ENCODE measurements at regions not wholly inside any gene's neighbourhood (a gene's known extent, or its start where the extent isn't known, plus 50 kb on each side); places are given as distances from the start of the nearest gene placed in this dataset.

DNA sequence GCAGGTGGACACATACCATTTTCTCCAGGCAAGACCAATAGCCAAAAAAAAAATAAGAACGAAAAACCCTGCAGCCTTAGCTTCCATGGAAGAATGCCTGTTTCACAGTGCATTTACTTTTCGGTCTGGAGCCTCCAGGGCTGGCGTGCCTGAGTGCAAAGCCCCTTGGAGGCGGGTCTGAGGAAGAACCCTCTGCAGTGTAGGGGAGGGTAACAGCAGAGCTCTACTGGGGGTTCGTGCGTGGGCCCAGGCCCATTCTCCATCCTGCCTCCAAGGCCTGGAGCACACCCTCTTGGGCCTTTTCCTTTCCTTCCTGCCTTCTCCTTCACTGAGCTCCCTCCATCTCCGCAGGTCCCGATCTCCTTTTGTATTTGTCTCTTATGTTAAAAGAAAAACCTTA lies 172.3 kb upstream of the GLI3 start:
- no peak overlapping the region for H3K27ac ChIP-seq (ENCODE audit: low read depth, low read length)
- H3K79me2 ChIP-seq (ENCODE audit: control insufficient read depth, insufficient read depth, low read length) = no peaks in the 10 kb centered on the region
- H2BK15ac ChIP-seq (replicated peaks; ENCODE audit: low read depth) = no peak overlapping the region
- no peak overlapping the region for H3K56ac ChIP-seq (ENCODE audit: low read length)
- WGBS (ENCODE audit: extremely low coverage, insufficient coverage, low lambda C conversion rate) = no CpG with 5 or more reads among the region's 8 CpGs
- no peak overlapping the region for H2BK5ac ChIP-seq (ENCODE audit: low read length)
- no peak overlapping the region for H4K8ac ChIP-seq (ENCODE audit: low read depth, low read length)
- H2AK5ac ChIP-seq (ENCODE audit: low read length) = no peak overlapping the region
- no peak for DNase-seq
- no peaks in the 10 kb centered on the region for H3K79me1 ChIP-seq (ENCODE audit: low read length)
- no peak overlapping the region for H3K23ac ChIP-seq (ENCODE audit: low read length)
- no peak overlapping the region for H3K9ac ChIP-seq (ENCODE audit: low read length)
- no peaks in the 10 kb centered on the region for H3K27me3 ChIP-seq (ENCODE audit: insufficient read depth, low read length, poor library complexity)
- H3K4me3 ChIP-seq (ENCODE audit: low read length) = no peak overlapping the region
- no peak overlapping the region for H3K4ac ChIP-seq (ENCODE audit: low read depth, low read length)
- no peak overlapping the region for H4K5ac ChIP-seq (ENCODE audit: low read length)
- H3K36me3 ChIP-seq (ENCODE audit: control insufficient read depth, insufficient read depth, low read length) = no peaks in the 10 kb centered on the region
- no peak overlapping the region for H3K18ac ChIP-seq (ENCODE audit: low read length)
- no peaks in the 10 kb centered on the region for H3K4me1 ChIP-seq (ENCODE audit: control insufficient read depth, low read depth, low read length)
- no peak overlapping the region for H2BK120ac ChIP-seq (ENCODE audit: low read depth, low read length)
- H3K4me2 ChIP-seq (ENCODE audit: low read length) = no peak overlapping the region

DNA sequence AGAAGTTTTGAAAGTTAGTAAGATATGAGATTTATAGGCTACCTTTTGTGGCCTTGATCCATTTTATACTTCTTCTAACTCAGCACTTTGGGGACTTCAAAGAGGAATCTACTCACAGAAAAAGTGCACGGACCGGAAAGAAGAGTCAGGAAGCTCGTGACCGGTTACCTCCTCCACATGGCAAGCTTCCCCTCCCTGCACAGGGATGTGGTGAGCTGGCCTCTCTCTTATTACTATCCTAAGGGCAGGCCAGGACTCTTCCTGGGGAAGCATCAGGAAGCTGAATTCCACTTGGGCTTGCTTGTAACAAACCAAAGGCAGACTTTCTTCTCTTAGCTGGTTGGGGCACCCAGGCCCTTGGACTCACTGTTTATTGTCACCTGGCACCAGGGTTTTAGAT lies 170.8 kb upstream of the GLI3 start:
- Histone ChIP-seq H3K4ac (ENCODE audit: low read depth, low read length) (no peak overlapping the region), H3K27ac (ENCODE audit: low read depth, low read length) (no peak overlapping the region), H3K4me2 (ENCODE audit: low read length) (no peak overlapping the region), H2BK15ac (replicated peaks; ENCODE audit: low read depth) (no peak overlapping the region), H4K5ac (ENCODE audit: low read length) (no peak overlapping the region), H2AK5ac (ENCODE audit: low read length) (no peak overlapping the region), H3K79me1 (ENCODE audit: low read length) (no peaks in the 10 kb centered on the region), H3K36me3 (ENCODE audit: control insufficient read depth, insufficient read depth, low read length) (no peaks in the 10 kb centered on the region), H3K18ac (ENCODE audit: low read length) (no peak overlapping the region), H3K56ac (ENCODE audit: low read length) (no peak overlapping the region), H3K9ac (ENCODE audit: low read length) (no peak overlapping the region), H3K4me3 (ENCODE audit: low read length) (no peak overlapping the region), H4K8ac (ENCODE audit: low read depth, low read length) (no peak overlapping the region), H3K27me3 (ENCODE audit: insufficient read depth, low read length, poor library complexity) (no peaks in the 10 kb centered on the region), H3K79me2 (ENCODE audit: control insufficient read depth, insufficient read depth, low read length) (no peaks in the 10 kb centered on the region), H3K23ac (ENCODE audit: low read length) (no peak overlapping the region), H3K4me1 (ENCODE audit: control insufficient read depth, low read depth, low read length) (no peaks in the 10 kb centered on the region), H2BK120ac (ENCODE audit: low read depth, low read length) (no peak overlapping the region), H2BK5ac (ENCODE audit: low read length) (no peak overlapping the region)
- no CpG with 5 or more reads among the region's 4 CpGs for WGBS (ENCODE audit: extremely low coverage, insufficient coverage, low lambda C conversion rate)
- peak; percentile 5 for DNase-seq

DNA sequence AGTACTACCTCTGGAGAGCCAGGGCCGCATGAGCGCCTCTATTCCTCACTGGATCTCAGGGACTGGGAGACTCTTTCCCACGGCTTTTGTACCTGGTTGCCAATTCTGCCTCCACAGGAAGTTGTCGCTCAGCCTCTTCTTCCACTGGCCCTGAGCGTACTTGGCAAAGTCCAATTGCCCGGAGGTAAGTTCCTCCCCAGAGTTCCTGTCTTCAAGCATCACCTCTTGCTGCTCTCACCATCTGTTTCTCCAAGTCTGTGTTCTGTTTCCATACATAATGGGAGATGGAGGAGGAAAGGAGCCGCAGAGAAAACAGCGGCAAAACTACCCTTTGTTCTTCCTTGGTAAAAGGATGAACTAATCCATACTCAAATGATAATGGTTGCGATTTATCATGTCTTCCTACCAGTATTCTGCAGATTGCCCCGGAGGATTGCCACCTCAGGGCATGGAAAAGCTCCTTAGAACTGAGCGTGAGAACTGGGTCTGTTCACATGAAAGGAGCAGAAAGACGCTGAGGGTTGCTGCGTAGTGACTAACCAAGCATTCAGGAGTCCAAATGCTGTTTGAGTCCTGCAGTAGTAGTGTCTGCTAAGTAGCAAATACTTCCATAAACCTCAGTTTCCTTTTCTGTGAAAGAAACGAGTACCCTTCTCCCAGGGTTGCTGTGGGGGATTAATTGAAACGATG lies 170.2 kb upstream of the GLI3 start:
- no peak overlapping the region for H4K8ac ChIP-seq (ENCODE audit: low read depth, low read length)
- H3K18ac ChIP-seq (ENCODE audit: low read length) = no peak overlapping the region
- H2BK5ac ChIP-seq (ENCODE audit: low read length) = no peak overlapping the region
- H2BK15ac ChIP-seq (replicated peaks; ENCODE audit: low read depth) = no peak overlapping the region
- H3K4me3 ChIP-seq (ENCODE audit: low read length) = no peak overlapping the region
- WGBS (ENCODE audit: extremely low coverage, insufficient coverage, low lambda C conversion rate) = no CpG with 5 or more reads among the region's 15 CpGs
- DNase-seq = no peak
- no peak overlapping the region for H3K27ac ChIP-seq (ENCODE audit: low read depth, low read length)
- no peak overlapping the region for H4K5ac ChIP-seq (ENCODE audit: low read length)
- H2AK5ac ChIP-seq (ENCODE audit: low read length) = no peak overlapping the region
- H3K79me2 ChIP-seq (ENCODE audit: control insufficient read depth, insufficient read depth, low read length) = no peaks in the 10 kb centered on the region
- no peak overlapping the region for H2BK120ac ChIP-seq (ENCODE audit: low read depth, low read length)
- no peak overlapping the region for H3K9ac ChIP-seq (ENCODE audit: low read length)
- no peak overlapping the region for H3K56ac ChIP-seq (ENCODE audit: low read length)
- H3K23ac ChIP-seq (ENCODE audit: low read length) = no peak overlapping the region
- no peak overlapping the region for H3K4me2 ChIP-seq (ENCODE audit: low read length)
- no peaks in the 10 kb centered on the region for H3K27me3 ChIP-seq (ENCODE audit: insufficient read depth, low read length, poor library complexity)
- no peak overlapping the region for H3K4ac ChIP-seq (ENCODE audit: low read depth, low read length)
- H3K79me1 ChIP-seq (ENCODE audit: low read length) = no peaks in the 10 kb centered on the region
- no peaks in the 10 kb centered on the region for H3K36me3 ChIP-seq (ENCODE audit: control insufficient read depth, insufficient read depth, low read length)
- H3K4me1 ChIP-seq (ENCODE audit: control insufficient read depth, low read depth, low read length) = no peaks in the 10 kb centered on the region

DNA sequence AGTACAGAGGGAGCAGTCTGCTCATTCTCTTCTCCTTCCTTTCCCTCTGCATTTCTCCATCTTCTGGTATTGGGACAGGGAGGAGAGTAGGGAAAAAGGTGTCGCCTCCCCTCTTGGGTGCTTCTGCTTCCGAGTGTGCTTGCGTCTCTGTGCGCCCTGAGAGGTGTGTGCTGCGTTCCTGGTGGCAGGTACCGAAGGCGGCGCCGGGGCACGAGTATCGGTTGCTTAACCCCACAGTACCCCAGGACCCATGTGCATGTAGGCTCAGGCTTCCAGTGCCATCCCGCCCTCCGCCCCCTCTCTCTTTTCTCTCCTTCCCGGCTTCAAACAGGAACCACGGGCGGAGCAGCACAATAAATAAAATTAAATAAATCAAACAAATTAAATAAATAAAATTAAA lies 169.3 kb upstream of the GLI3 start:
- no peak overlapping the region for H3K4me3 ChIP-seq (ENCODE audit: low read length)
- no peaks in the 10 kb centered on the region for H3K36me3 ChIP-seq (ENCODE audit: control insufficient read depth, insufficient read depth, low read length)
- H3K4ac ChIP-seq (ENCODE audit: low read depth, low read length) = no peak overlapping the region
- no peak overlapping the region for H3K18ac ChIP-seq (ENCODE audit: low read length)
- no peak overlapping the region for H2BK5ac ChIP-seq (ENCODE audit: low read length)
- no peak overlapping the region for H2BK120ac ChIP-seq (ENCODE audit: low read depth, low read length)
- H3K79me2 ChIP-seq (ENCODE audit: control insufficient read depth, insufficient read depth, low read length) = no peaks in the 10 kb centered on the region
- H3K9ac ChIP-seq (ENCODE audit: low read length) = no peak overlapping the region
- DNase-seq = no peak
- no peaks in the 10 kb centered on the region for H3K27me3 ChIP-seq (ENCODE audit: insufficient read depth, low read length, poor library complexity)
- H2AK5ac ChIP-seq (ENCODE audit: low read length) = no peak overlapping the region
- no peak overlapping the region for H4K5ac ChIP-seq (ENCODE audit: low read length)
- H3K56ac ChIP-seq (ENCODE audit: low read length) = no peak overlapping the region
- no peak overlapping the region for H3K23ac ChIP-seq (ENCODE audit: low read length)
- no peaks in the 10 kb centered on the region for H3K4me1 ChIP-seq (ENCODE audit: control insufficient read depth, low read depth, low read length)
- H3K79me1 ChIP-seq (ENCODE audit: low read length) = no peaks in the 10 kb centered on the region
- no CpG with 5 or more reads among the region's 16 CpGs for WGBS (ENCODE audit: extremely low coverage, insufficient coverage, low lambda C conversion rate)
- no peak overlapping the region for H2BK15ac ChIP-seq (replicated peaks; ENCODE audit: low read depth)
- H3K27ac ChIP-seq (ENCODE audit: low read depth, low read length) = no peak overlapping the region
- no peak overlapping the region for H3K4me2 ChIP-seq (ENCODE audit: low read length)
- no peak overlapping the region for H4K8ac ChIP-seq (ENCODE audit: low read depth, low read length)

DNA sequence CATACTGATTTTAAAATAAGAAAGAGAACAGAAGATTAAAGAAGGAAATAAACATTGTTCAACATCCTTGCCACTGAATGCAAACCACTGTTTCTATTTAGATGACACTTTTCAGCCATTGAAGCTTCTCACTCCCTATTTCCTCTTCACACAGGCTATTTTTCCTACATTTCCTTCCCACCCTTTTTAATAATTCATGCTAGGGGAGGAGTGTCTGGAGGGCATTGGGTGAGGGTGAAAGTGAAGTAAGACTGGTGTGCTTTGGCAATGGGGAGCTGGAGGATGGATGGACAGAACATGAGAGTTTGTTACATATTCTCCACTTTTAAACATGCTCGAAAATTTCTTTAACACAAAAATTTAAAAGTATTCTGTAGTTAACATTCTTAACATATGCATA lies 168.8 kb upstream of the GLI3 start:
- no peak overlapping the region for H4K5ac ChIP-seq (ENCODE audit: low read length)
- H3K79me1 ChIP-seq (ENCODE audit: low read length) = no peaks in the 10 kb centered on the region
- no peak overlapping the region for H3K27ac ChIP-seq (ENCODE audit: low read depth, low read length)
- no peak for DNase-seq
- no peak overlapping the region for H4K8ac ChIP-seq (ENCODE audit: low read depth, low read length)
- no peak overlapping the region for H3K4ac ChIP-seq (ENCODE audit: low read depth, low read length)
- H3K4me2 ChIP-seq (ENCODE audit: low read length) = no peak overlapping the region
- H3K36me3 ChIP-seq (ENCODE audit: control insufficient read depth, insufficient read depth, low read length) = no peaks in the 10 kb centered on the region
- H2BK120ac ChIP-seq (ENCODE audit: low read depth, low read length) = no peak overlapping the region
- no peak overlapping the region for H3K18ac ChIP-seq (ENCODE audit: low read length)
- H3K56ac ChIP-seq (ENCODE audit: low read length) = no peak overlapping the region
- no peak overlapping the region for H3K9ac ChIP-seq (ENCODE audit: low read length)
- H3K4me1 ChIP-seq (ENCODE audit: control insufficient read depth, low read depth, low read length) = no peaks in the 10 kb centered on the region
- no peak overlapping the region for H3K23ac ChIP-seq (ENCODE audit: low read length)
- H2AK5ac ChIP-seq (ENCODE audit: low read length) = no peak overlapping the region
- H3K79me2 ChIP-seq (ENCODE audit: control insufficient read depth, insufficient read depth, low read length) = no peaks in the 10 kb centered on the region
- H2BK5ac ChIP-seq (ENCODE audit: low read length) = no peak overlapping the region
- no peak overlapping the region for H3K4me3 ChIP-seq (ENCODE audit: low read length)
- H3K27me3 ChIP-seq (ENCODE audit: insufficient read depth, low read length, poor library complexity) = no peaks in the 10 kb centered on the region
- H2BK15ac ChIP-seq (replicated peaks; ENCODE audit: low read depth) = no peak overlapping the region
- no CpG with 5 or more reads among the region's 1 CpG for WGBS (ENCODE audit: extremely low coverage, insufficient coverage, low lambda C conversion rate)

DNA sequence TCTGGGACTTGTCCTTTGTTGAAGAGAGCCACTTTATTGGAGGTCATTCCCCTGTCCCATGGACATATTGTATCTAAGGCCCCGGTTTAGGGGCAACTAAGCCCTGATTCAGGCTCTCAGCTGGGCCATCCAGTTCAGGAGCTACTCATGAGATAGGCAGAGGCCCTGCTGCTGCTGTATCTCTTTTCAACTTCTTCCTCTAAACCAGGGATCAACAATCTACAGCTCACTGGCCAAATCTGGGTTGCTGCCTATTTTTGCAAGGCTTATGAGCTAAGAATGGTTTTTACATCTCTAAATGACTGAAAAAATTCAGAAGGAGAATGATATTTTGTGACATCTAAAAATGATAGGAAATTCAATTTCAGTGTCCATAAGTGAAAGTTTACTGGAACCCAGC lies 166.8 kb upstream of the GLI3 start:
- H3K27ac ChIP-seq (ENCODE audit: low read depth, low read length) = no peak overlapping the region
- no peak overlapping the region for H2BK120ac ChIP-seq (ENCODE audit: low read depth, low read length)
- WGBS (ENCODE audit: extremely low coverage, insufficient coverage, low lambda C conversion rate) = no CpG with 5 or more reads among the region's 1 CpG

More for the DNA sequence above, 166.8 kb upstream of the GLI3 start:
- no peaks in the 10 kb centered on the region for H3K36me3 ChIP-seq (ENCODE audit: control insufficient read depth, insufficient read depth, low read length)
- no peaks in the 10 kb centered on the region for H3K27me3 ChIP-seq (ENCODE audit: insufficient read depth, low read length, poor library complexity)
- no peak overlapping the region for H3K4me3 ChIP-seq (ENCODE audit: low read length)
- no peak overlapping the region for H3K18ac ChIP-seq (ENCODE audit: low read length)
- no peak overlapping the region for H4K8ac ChIP-seq (ENCODE audit: low read depth, low read length)
- no peak overlapping the region for H2AK5ac ChIP-seq (ENCODE audit: low read length)
- H3K9ac ChIP-seq (ENCODE audit: low read length) = no peak overlapping the region
- no peak overlapping the region for H3K56ac ChIP-seq (ENCODE audit: low read length)
- no peaks in the 10 kb centered on the region for H3K79me1 ChIP-seq (ENCODE audit: low read length)
- H3K4ac ChIP-seq (ENCODE audit: low read depth, low read length) = no peak overlapping the region
- no peak overlapping the region for H4K5ac ChIP-seq (ENCODE audit: low read length)
- H2BK5ac ChIP-seq (ENCODE audit: low read length) = no peak overlapping the region
- no peaks in the 10 kb centered on the region for H3K79me2 ChIP-seq (ENCODE audit: control insufficient read depth, insufficient read depth, low read length)
- DNase-seq = no peak
- H3K23ac ChIP-seq (ENCODE audit: low read length) = no peak overlapping the region
- no peaks in the 10 kb centered on the region for H3K4me1 ChIP-seq (ENCODE audit: control insufficient read depth, low read depth, low read length)
- no peak overlapping the region for H3K4me2 ChIP-seq (ENCODE audit: low read length)
- no peak overlapping the region for H2BK15ac ChIP-seq (replicated peaks; ENCODE audit: low read depth)

All from mesendoderm (in vitro differentiated cells).